ENCODE measurements at regions not wholly inside any gene's neighbourhood (a gene's known extent, or its start where the extent isn't known, plus 50 kb on each side); places are given as distances from the start of the nearest gene placed in this dataset.

- Histone ChIP-seq H4K20me1 (ENCODE audit: control insufficient read depth, insufficient read depth, low read length, poor library complexity, severe bottlenecking) (no peaks in the 10 kb centered on the region), H3K36me3 (replicated peaks in 1 of 2; ENCODE audit: control extremely low read depth in 1 of 2, control insufficient read depth in 1 of 2, extremely low read depth in 1 of 2, insufficient read depth in 2 of 2, low read length in 1 of 2) (no peaks in the 10 kb centered on the region), H3K4me1 (ENCODE audit: control insufficient read depth in 2 of 2, insufficient read depth in 2 of 2, low read length in 2 of 2) (no peaks in the 10 kb centered on the region), H3K27me3 (replicated peaks in 1 of 4; ENCODE audit: control extremely low read depth in 1 of 4, control insufficient read depth in 3 of 4, insufficient read depth in 4 of 4, low read length in 3 of 4) (no peaks in the 10 kb centered on the region), H3K79me2 (ENCODE audit: control insufficient read depth, insufficient read depth, low read length) (no peaks in the 10 kb centered on the region), H3K27ac (ENCODE audit: low read length in 2 of 2) (no peak overlapping the region), H2AFZ (ENCODE audit: insufficient read depth, low read depth, low read length, poor library complexity, severe bottlenecking) (no peak overlapping the region), H3K9ac (ENCODE audit: low read length) (no peak overlapping the region), H3K4me2 (replicated peaks; ENCODE audit: low read depth, low read length, poor library complexity, severe bottlenecking) (no peak overlapping the region), H3K4me3 (ENCODE audit: control extremely low read depth in 1 of 5, extremely low read depth in 1 of 5, insufficient read depth in 1 of 5, low read depth in 2 of 5, low read length in 4 of 5) (no peak overlapping the region), H3K9me3 (ENCODE audit: control extremely low read depth in 1 of 3, control insufficient read depth in 2 of 3, insufficient read depth in 1 of 3, low read length in 2 of 3) (no peaks in the 10 kb centered on the region)
- no peaks in the 10 kb centered on the region for H3K9me3 Mint-ChIP-seq (ENCODE audit: insufficient read depth)
- H3K4me1 Mint-ChIP-seq, result no peaks in the 10 kb centered on the region
- WGBS (ENCODE audit: insufficient coverage), result 76% methylated on average over 8 of the region's 11 CpGs
- H3K27me3 Mint-ChIP-seq, result peaks cover 7% of the 10 kb centered on the region
- H3K27ac Mint-ChIP-seq, result no peak overlapping the region
- CTCF ChIA-PET, result no interaction called here
- TF ChIP-seq EZH2 (IDR thresholded peaks at IDR 0.05; ENCODE audit: borderline replicate concordance, insufficient read depth, low read depth, low read length, poor library complexity, severe bottlenecking) (no peak), CTCF (IDR thresholded peaks at IDR 0.05) (no peak)
- no peak overlapping the region for H3K4me3 Mint-ChIP-seq
- no peak for ATAC-seq (ENCODE audit: low read depth)
- intact Hi-C loops (cut with micrococcal nuclease), result no loop called here
- no peak for DNase-seq
- POLR2A ChIA-PET, result no interaction called here
Observed at GRCh38 chr15:77858792-77859490, 218.6 kb downstream of the TBC1D2B start.

GRCh38 chr15:77857419-77857818 is 220.1 kb downstream of the TBC1D2B start:
- Histone ChIP-seq H3K79me2 (ENCODE audit: control insufficient read depth, insufficient read depth, low read length) (no peaks in the 10 kb centered on the region), H3K9me3 (ENCODE audit: control extremely low read depth in 1 of 3, control insufficient read depth in 2 of 3, insufficient read depth in 1 of 3, low read length in 2 of 3) (no peaks in the 10 kb centered on the region), H3K4me2 (replicated peaks; ENCODE audit: low read depth, low read length, poor library complexity, severe bottlenecking) (no peak overlapping the region), H4K20me1 (ENCODE audit: control insufficient read depth, insufficient read depth, low read length, poor library complexity, severe bottlenecking) (no peaks in the 10 kb centered on the region), H3K4me1 (ENCODE audit: control insufficient read depth in 2 of 2, insufficient read depth in 2 of 2, low read length in 2 of 2) (no peaks in the 10 kb centered on the region), H3K27ac (ENCODE audit: low read length in 2 of 2) (no peak overlapping the region), H2AFZ (ENCODE audit: insufficient read depth, low read depth, low read length, poor library complexity, severe bottlenecking) (no peak overlapping the region), H3K9ac (ENCODE audit: low read length) (no peak overlapping the region), H3K4me3 (ENCODE audit: control extremely low read depth in 1 of 5, extremely low read depth in 1 of 5, insufficient read depth in 1 of 5, low read depth in 2 of 5, low read length in 4 of 5) (no peak overlapping the region), H3K27me3 (replicated peaks in 1 of 4; ENCODE audit: control extremely low read depth in 1 of 4, control insufficient read depth in 3 of 4, insufficient read depth in 4 of 4, low read length in 3 of 4) (no peaks in the 10 kb centered on the region), H3K36me3 (replicated peaks in 1 of 2; ENCODE audit: control extremely low read depth in 1 of 2, control insufficient read depth in 1 of 2, extremely low read depth in 1 of 2, insufficient read depth in 2 of 2, low read length in 1 of 2) (no peaks in the 10 kb centered on the region)
- H3K27ac Mint-ChIP-seq, result no peak overlapping the region
- intact Hi-C loops (cut with micrococcal nuclease), result no loop called here
- ChIA-PET CTCF (no interaction called here), POLR2A (no interaction called here)
- no peaks in the 10 kb centered on the region for H3K9me3 Mint-ChIP-seq (ENCODE audit: insufficient read depth)
- H3K4me1 Mint-ChIP-seq, result no peaks in the 10 kb centered on the region
- no peak for TF ChIP-seq EZH2 (IDR thresholded peaks at IDR 0.05; ENCODE audit: borderline replicate concordance, insufficient read depth, low read depth, low read length, poor library complexity, severe bottlenecking)
- TF ChIP-seq CTCF (IDR thresholded peaks at IDR 0.05), result no peak
- H3K4me3 Mint-ChIP-seq, result no peak overlapping the region
- 83% methylated on average over 6 of the region's 7 CpGs for WGBS (ENCODE audit: insufficient coverage)
- peaks cover 3% of the 10 kb centered on the region for H3K27me3 Mint-ChIP-seq
- DNase-seq, result no peak
- no peak for ATAC-seq (ENCODE audit: low read depth)

Measured in B cell (primary cell).